ENCODE measurements at regions not wholly inside any gene's neighbourhood (a gene's known extent, or its start where the extent isn't known, plus 50 kb on each side); places are given as distances from the start of the nearest gene placed in this dataset.

DNA sequence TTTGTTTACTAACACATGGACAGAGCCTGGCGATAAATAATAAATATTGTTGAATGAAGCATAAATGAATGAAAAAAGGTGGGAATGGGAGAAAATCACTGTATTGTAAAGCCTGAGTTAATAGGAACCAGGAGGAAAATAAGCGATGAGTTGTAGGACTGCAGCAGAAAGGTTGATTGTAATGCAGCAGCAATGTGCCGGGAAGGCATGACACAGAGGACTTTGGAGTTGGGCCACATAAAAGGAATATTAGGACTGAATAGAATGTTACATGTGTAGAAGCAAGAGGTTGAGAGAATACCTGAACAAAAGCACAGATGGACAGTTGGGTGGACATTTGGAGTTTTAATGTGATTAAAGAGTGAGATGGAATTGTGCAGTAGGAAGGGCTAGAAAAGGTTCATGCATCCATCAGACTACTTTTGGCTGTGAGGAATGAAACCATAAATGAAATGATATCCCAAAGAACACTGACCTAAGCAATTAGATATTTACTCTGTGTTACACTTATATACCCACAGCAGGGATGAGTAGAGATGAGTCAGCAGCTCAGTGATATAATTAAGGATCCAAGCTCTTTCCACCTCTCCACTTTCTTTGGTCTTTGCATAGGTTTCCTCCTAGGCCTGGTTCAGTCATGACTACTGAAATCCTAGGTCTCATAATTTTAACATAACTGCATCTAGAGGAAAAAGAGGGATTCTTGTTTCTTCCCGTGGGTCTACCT is 55.4 kb downstream of the CCER1 start:
- no peak for DNase-seq (ENCODE audit: low read depth, low spot score)
- in situ Hi-C loops (cut with HindIII; ENCODE audit: low pct_unique_long_range_greater_than_20kb, low sequenced_read_pairs), result no loop called here

DNA sequence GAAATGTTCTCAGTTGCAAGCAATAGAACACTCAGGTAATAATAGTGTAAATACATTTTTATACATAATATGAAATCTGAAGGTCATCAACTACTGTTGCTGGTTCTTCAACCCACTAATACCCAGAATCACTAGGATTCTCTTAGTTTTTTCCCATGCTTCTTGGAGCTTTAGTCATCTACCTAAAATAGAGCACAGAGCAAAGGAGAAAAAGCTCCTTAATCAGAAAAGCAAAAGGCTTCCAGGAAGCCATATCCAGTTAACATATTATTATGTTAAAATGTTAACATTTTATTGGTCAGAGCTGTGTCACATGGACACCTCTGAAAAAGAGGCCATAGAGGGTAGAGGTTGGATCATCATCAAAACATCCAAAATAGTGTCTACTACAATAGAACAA is 57.0 kb downstream of the CCER1 start:
- no peak for DNase-seq (ENCODE audit: low read depth, low spot score)

DNA sequence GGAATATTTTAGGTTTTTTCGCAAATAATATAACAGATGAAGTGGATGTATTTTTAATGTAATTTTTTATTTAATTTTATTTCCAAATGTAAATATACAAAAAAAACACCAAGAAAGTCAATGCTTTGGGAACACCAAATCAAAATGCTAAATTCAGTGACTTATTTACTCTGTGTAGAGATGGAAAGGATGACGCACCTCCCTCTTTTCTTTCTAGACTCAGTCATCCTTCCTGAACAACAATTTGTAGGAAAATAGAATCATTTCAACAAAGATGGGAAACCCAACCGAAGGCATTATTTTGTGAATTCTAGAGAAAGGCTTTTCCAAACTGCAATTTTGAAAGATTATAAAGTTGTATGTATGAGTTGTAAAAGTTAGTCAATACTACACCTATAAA is 57.7 kb downstream of the CCER1 start:
- DNase-seq (ENCODE audit: low read depth, low spot score), result no peak
- in situ Hi-C loops (cut with HindIII; ENCODE audit: low pct_unique_long_range_greater_than_20kb, low sequenced_read_pairs), result no loop called here

More for the DNA sequence above, 57.0 kb downstream of the CCER1 start:
- in situ Hi-C loops (cut with HindIII; ENCODE audit: low pct_unique_long_range_greater_than_20kb, low sequenced_read_pairs), result no loop called here

DNA sequence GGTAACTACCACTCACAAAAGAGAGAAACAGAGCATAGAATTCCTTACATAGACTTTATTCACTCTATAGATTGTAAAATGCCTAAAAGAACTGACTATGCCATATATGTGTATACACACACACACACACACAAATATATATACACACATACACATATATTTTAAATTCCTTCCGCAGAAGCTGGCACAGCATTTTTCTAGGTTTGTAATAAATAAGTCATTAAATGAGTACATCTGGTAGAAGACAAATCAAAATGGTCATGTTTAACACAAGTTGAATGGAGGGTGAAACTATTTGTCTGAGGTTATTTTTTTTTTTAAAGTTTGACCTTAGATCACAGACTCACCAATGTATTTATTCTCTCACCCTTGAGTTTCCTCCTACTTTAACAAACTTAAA is 58.2 kb downstream of the CCER1 start:
- in situ Hi-C loops (cut with HindIII; ENCODE audit: low pct_unique_long_range_greater_than_20kb, low sequenced_read_pairs), result no loop called here
- DNase-seq (ENCODE audit: low read depth, low spot score), result no peak

DNA sequence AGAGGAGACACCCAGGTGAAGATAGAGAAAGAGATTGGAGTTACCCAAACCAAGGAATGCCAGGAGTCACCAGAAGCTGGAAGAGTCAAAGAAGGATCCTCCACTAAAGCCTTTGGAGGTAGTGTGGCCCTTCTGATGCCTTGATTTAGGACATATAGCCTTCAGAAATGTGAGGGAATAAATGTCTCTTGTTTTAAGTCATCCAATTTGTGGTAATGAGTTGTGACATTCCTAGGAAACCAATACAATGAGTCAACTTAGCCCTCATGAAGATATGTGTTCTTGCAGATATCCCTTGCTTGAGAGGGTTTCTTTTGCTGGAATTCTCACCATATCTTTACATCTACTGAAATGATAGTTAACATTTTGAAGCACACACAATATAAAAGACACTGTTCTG is 58.8 kb downstream of the CCER1 start:
- in situ Hi-C loops (cut with HindIII; ENCODE audit: low pct_unique_long_range_greater_than_20kb, low sequenced_read_pairs), result no loop called here
- no peak for DNase-seq (ENCODE audit: low read depth, low spot score)

DNA sequence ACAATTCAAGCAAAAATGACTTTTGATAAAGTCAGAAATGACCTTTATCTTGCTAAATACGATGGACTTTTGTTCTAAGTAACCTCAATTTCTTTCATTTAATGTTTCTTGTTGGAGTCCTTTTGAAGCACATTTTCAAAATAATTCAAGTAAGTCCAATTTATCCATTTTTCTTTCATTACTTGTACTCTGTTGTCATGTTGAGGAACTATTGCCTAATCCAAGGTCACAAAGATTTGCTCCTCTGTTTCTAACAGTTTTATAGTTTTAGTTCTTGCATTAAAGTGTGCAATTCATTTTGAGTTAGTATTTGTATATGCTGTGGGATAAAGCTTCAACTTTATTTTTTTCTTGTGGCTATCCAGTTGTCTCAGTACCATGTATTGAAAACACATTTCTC is 66.7 kb downstream of the CCER1 start:
- no peak for DNase-seq (ENCODE audit: low read depth, low spot score)
- in situ Hi-C loops (cut with HindIII; ENCODE audit: low pct_unique_long_range_greater_than_20kb, low sequenced_read_pairs), result no loop called here

DNA sequence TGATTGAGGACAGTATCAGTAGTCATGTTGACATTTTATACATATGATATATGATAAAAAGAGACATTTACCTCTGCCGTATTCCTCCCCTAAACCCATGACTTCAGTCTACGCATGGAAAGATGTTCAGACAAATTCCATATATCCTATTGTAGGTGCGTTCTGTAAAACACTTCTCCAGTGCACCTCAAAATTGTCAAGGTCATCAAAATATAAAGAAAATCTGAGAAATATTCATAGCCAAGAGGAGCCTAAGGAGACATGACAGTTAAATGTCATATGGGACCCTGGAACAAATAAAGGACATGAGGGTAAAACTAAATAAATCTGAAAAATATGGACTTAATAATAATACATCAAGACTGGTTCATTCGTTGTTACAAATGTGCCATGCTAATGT is 71.5 kb downstream of the CCER1 start:
- in situ Hi-C loops (cut with HindIII; ENCODE audit: low pct_unique_long_range_greater_than_20kb, low sequenced_read_pairs), result no loop called here

DNA sequence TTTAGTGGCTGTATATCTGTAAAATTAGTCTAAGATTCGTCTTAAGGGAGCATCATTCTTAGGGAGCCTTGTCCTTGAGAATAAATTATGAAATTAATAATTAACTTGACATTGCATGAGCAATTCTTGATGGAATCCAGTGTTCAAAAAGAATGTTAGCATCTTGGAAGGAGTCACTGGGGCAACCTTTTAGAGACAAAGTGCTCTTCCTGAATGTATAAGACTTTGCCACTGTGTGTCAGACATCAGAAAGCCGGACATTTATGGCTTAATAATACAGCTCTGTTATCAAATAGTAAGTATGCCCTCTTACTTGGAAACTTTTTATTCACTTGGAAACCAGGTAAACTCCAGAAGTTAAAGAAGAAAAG is 83.3 kb downstream of the CCER1 start:
- in situ Hi-C loops (cut with HindIII; ENCODE audit: low pct_unique_long_range_greater_than_20kb, low sequenced_read_pairs), result no loop called here
- no peak for DNase-seq (ENCODE audit: low read depth, low spot score)

More for the DNA sequence above, 71.5 kb downstream of the CCER1 start:
- DNase-seq (ENCODE audit: low read depth, low spot score), result no peak

DNA sequence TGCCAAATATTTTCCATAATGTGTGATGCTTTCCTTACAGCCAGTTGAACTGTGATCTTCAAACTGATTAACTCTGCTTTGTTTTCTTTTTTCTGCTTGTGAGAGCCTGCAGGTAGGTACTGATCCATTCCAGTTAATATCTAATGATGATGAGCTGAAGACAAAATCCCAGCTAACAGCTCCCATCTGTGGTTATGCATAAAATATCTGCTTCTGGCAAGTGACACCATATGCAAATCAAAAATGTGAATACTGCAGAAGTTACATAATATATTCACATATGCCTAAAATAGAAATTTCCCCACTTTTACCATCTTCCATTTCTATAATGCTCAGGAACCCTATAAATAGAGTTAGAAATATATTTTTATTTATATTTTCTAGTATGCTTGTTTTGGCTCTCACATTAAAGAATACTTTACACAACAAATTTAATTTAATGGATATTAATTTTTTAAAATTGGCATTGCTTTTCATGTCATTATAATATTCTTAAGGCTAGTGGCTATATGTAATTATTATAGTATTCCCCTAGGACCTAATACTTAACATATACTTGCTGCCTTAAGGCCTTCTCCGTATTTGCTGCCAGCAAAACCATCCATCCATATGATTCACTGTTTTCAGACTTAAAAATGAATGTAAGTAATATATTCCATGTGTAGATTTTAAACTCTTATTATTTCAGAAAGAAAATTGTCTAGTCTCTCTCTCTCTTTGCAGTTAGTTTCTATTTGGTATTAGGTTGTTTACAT is 83.8 kb downstream of the CCER1 start:
- DNase-seq (ENCODE audit: low read depth, low spot score), result no peak
- in situ Hi-C loops (cut with HindIII; ENCODE audit: low pct_unique_long_range_greater_than_20kb, low sequenced_read_pairs), result no loop called here

DNA sequence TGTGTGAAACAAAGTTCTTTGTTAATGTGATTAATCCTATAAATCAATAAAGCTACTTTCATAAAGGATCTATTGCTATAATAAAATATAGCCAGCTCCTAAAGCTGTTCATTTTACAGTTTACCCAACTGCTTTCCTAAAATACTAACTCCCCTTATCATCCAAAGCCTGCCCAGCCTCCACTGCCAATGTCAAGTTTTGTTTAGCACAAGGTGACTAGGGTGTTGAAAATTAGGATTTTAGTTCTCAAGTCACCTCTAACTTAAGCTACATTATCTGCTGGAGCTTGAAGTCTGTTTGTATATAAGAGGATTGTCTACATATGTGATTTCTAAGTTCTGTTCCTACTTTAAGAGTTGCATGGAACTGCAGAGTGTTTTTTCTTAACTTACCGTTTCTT is 86.3 kb downstream of the CCER1 start:
- in situ Hi-C loops (cut with HindIII; ENCODE audit: low pct_unique_long_range_greater_than_20kb, low sequenced_read_pairs), result no loop called here

DNA sequence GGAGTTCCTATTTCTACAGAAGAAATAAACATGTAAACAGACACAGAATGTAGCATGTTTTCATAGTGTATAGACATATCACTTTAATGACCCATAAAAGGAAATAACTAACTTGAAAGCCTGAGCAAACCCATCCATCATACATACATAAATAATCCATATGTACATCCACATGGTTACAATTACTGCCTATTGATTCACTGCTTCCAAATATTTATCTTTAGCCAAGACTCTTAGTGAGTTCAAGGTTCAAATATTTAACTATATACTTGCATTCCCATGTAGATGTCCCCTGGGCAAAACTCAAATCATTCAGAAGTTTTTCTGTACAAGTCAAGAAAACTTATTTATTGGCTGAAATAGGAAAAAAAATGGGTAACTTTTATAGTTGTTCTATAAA is 95.4 kb downstream of the CCER1 start:
- no peak for DNase-seq (ENCODE audit: low read depth, low spot score)
- in situ Hi-C loops (cut with HindIII; ENCODE audit: low pct_unique_long_range_greater_than_20kb, low sequenced_read_pairs), result no loop called here

More for the DNA sequence above, 86.3 kb downstream of the CCER1 start:
- no peak for DNase-seq (ENCODE audit: low read depth, low spot score)

DNA sequence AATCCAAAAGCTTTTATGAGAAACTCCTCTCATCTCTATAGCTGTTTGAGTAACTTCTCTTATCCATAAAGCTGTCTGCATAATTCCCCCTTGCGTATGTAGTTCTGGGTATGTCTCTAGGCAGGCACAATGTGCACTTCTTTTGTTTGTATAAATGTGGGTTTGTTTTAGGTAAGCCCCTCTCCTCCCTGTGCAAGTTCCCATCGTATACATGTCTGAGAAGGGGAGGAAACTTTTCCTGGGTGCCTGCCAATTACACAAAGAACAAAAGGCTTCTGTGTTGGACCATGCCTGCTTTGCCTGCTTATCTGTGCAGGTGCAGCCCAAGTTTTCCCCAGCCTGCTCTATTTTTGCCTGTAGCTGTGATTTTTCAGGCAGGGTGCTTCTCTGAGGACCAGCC is 96.7 kb downstream of the CCER1 start:
- in situ Hi-C loops (cut with HindIII; ENCODE audit: low pct_unique_long_range_greater_than_20kb, low sequenced_read_pairs), result no loop called here

DNA sequence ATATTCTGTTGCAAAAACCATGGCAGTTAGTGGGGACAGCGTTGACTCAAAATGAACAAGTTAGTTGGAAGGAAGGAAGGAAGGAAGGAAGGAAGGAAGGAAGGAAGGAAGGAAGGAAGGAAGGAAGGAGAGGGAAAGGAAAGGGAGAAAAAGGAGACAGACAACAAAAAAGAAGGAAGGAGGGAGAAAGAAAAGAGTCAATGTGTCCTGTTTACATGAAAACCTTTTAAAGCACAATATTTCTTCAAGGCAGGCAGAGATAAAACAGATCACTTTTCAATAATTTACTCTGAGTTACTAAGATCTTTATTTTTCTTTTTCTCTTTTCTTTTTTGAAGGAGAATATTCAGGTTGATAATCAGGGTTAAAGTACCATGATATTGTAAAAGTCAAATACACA is 99.4 kb downstream of the CCER1 start:
- no peak for DNase-seq (ENCODE audit: low read depth, low spot score)
- in situ Hi-C loops (cut with HindIII; ENCODE audit: low pct_unique_long_range_greater_than_20kb, low sequenced_read_pairs), result no loop called here

More for the DNA sequence above, 96.7 kb downstream of the CCER1 start:
- peak; percentile 55 for DNase-seq (ENCODE audit: low read depth, low spot score)

DNA sequence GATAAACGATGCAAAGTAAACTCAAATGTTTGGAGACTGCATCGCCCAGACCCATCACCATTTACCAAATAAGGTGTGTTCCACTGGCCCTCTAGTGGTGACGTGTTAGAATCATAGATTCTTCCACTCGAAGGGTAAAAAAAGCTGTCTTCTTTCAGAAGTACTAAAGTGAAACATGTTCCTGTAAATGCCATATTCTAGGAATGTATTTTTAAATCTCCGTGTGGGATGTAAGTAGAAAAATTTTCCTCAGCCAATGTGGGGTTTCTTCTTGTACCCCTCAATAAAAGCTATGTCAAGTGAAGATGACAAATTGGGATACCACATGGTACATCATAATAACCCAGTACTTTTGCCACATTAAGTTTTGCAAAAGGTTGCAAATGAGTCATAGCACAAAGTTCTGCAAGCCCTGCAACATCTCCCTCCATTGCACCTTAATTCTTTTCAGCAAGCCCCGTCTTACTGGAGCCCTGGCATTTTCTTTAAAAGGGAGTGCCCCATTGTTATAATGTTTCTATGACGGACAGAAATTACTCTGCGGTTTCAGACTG is 100.8 kb downstream of the CCER1 start:
- in situ Hi-C loops (cut with HindIII; ENCODE audit: low pct_unique_long_range_greater_than_20kb, low sequenced_read_pairs), result no loop called here
- DNase-seq (ENCODE audit: low read depth, low spot score), result peak; percentile 64

DNA sequence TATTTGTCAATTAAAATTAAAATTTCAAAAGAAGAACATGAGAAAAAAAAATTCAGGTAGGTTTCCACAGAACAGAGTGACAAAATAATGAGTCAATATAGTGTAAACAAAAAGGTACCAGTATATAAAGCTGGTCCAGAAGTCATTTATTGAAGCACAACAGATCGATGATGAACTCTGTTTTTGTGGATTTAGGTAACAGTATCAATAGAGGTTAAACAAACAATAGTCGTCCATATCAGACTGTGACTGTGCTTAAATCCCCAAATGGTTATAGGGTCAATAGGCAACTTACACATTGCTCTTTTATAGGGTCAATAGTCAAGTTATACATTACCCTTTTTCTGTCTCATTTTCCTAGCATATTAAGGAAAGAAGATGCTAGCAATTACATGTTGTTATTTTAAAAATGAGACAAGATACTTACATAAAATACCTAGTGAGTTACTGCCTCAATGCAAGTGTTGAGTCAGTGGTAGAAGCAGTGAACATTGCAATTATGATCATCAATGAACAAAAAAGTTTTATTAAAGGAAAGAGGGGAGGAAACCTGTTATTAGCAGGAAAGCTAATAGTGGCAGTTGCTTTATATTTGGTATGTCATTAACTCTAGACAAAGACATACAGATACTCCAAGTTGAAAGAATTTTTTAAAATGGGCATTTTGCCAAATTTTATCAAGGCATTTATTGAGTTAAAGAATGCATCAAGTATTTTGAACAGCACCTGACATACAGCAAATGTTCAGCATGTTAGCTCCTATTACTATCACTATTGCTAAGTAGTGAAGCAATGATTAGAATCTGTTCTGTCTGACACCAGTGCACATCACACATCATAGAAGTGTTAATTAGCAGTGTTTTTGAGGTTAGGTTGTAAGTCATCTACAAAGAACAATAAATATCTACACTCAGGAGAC is 102.9 kb downstream of the CCER1 start:
- in situ Hi-C loops (cut with HindIII; ENCODE audit: low pct_unique_long_range_greater_than_20kb, low sequenced_read_pairs), result no loop called here
- DNase-seq (ENCODE audit: low read depth, low spot score), result no peak

DNA sequence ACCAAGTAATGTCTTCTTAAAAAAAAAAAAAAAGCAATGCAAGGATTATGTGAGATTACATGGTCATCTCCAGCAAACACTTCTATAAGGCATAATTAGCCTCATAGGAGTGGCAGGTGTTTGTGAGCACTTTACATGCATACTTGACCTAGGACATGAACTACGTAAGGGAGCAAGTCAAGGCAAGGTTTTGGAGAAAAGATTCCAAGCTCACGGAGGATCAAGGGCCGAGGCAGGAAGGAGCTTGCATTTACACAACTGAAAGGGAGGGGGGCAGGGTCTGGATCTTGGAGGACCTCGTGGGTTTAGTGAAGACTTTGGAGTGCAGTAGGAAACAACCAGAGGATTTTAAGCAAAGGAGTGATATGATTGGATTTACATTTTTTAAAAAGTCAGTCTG is 112.5 kb downstream of the CCER1 start:
- in situ Hi-C loops (cut with HindIII; ENCODE audit: low pct_unique_long_range_greater_than_20kb, low sequenced_read_pairs), result no loop called here
- DNase-seq (ENCODE audit: low read depth, low spot score), result no peak

DNA sequence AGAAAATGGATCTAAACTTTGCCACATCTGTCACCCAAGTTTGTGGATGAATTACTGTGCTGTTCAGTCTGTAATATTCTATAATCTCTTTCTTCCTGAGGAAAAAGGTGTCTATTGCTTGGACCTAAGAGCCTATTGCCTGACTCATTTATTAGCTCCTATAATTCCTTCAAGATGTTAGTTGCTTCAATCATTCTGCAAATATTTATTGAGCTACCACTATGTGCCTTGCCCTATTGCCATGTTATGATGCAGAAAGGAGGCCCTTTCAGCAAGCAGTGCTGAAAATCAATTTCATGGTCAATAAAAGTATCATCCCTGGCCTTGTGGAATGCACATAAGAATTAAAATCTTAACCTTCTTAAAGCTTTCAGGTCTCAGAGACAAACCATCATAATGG is 113.6 kb downstream of the CCER1 start:
- in situ Hi-C loops (cut with HindIII; ENCODE audit: low pct_unique_long_range_greater_than_20kb, low sequenced_read_pairs), result no loop called here
- DNase-seq (ENCODE audit: low read depth, low spot score), result no peak

DNA sequence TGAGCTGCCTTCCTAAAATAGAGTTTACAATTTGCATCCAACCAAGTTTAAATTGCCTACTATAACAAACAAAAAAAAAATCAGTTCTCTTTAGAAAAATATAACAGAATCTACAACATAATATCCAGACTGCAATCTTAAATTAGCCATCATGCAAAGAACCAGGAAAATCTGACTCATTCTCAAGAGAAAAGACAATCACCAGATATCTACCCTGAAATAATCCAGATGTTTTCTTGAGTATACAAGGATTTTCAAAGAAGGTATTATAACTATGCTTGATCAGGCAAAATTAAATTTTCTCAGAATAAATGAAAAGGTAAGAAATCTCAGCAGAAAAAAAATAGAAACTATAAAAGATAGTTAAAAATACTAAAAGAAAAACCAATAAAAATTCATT is 115.6 kb downstream of the CCER1 start:
- in situ Hi-C loops (cut with HindIII; ENCODE audit: low pct_unique_long_range_greater_than_20kb, low sequenced_read_pairs), result no loop called here
- DNase-seq (ENCODE audit: low read depth, low spot score), result no peak
